OCI-LY7 (cell line): ENCODE measurements at regions not wholly inside any gene's neighbourhood (a gene's known extent, or its start where the extent isn't known, plus 50 kb on each side); places are given as distances from the start of the nearest gene placed in this dataset.

Experiments used
- BruUV-seq: library from RNA; stranded (reverse); fragments of 400-500 nt; replicated peaks from 2 replicates; lab custom pipeline; 2021; lab: Mats Ljungman, UMichigan
- CTCF ChIA-PET: fragments of 300-600 bp; sonication (Branson Sonifier 250); formaldehyde crosslinking; loops from one replicate; lab custom pipeline; 2022; ENCODE audit warnings: antibody characterized with exemption; ENCODE audit not compliant: unreplicated experiment; lab: Charles Lee
- POLR2A ChIA-PET: fragments of 300-600 bp; sonication (Branson Sonifier 250); formaldehyde crosslinking; loops from one replicate; lab custom pipeline; 2022; ENCODE audit warnings: antibody characterized with exemption; lab: Charles Lee
- DNase-seq: peaks from one replicate; pipeline ENCODE4 v3.0.0-alpha.2; 2015; ENCODE audit warnings: low spot score
- H2AFZ ChIP-seq: fragments of 200-600 bp; sonication (generic), shearing (Covaris generic); 2 replicates; pipeline ENCODE4 v1.6.1; 2014; ENCODE audit warnings: mild to moderate bottlenecking, antibody characterized with exemption, low read length, moderate library complexity
- H3K27ac ChIP-seq: fragments of 200-600 bp; sonication (generic); 2 replicates; pipeline ENCODE4 v1.5.1; 2014; ENCODE audit warnings: mixed run types, low read depth, mild to moderate bottlenecking, moderate library complexity, low read length, inconsistent platforms; ENCODE audit not compliant: poor library complexity, severe bottlenecking
- H3K36me3 ChIP-seq: fragments of 200-600 bp; sonication (generic); 2 replicates; pipeline ENCODE4 v1.6.1; 2014; ENCODE audit warnings: mild to moderate bottlenecking, antibody characterized with exemption, low read length, moderate library complexity, mixed read lengths; ENCODE audit not compliant: insufficient read depth
- H3K4me1 ChIP-seq: fragments of 200-600 bp; sonication (generic); 2 replicates; pipeline ENCODE4 v1.5.1; 2014; ENCODE audit warnings: mild to moderate bottlenecking, low read length; ENCODE audit not compliant: insufficient read depth, poor library complexity, severe bottlenecking
- H3K4me2 ChIP-seq: fragments of 200-600 bp; sonication (generic); 2 replicates; pipeline ENCODE4 v1.6.1; 2014; ENCODE audit warnings: mild to moderate bottlenecking, low read length
- H3K4me3 ChIP-seq: fragments of 200-600 bp; sonication (generic); 2 replicates; pipeline ENCODE4 v1.5.1; 2014; ENCODE audit warnings: mild to moderate bottlenecking, low read depth, low read length; ENCODE audit not compliant: poor library complexity, severe bottlenecking
- H3K79me2 ChIP-seq: fragments of 200-600 bp; sonication (generic); 2 replicates; pipeline ENCODE4 v1.6.1; 2016; ENCODE audit warnings: low read depth, mild to moderate bottlenecking, low read length, moderate library complexity, mixed read lengths; ENCODE audit not compliant: insufficient read depth
- H3K9me2 ChIP-seq: fragments of 200-600 bp; sonication (generic); 2 replicates; pipeline ENCODE4 v1.6.1; 2016; ENCODE audit warnings: mild to moderate bottlenecking, low read length, mixed read lengths; ENCODE audit not compliant: insufficient read depth
- H3K9me3 ChIP-seq: fragments of 200-600 bp; sonication (generic); 2 replicates; pipeline ENCODE4 v1.6.1; 2014; ENCODE audit warnings: mild to moderate bottlenecking, mixed run types, low read length, mixed read lengths
- H4K20me1 ChIP-seq: fragments of 200-600 bp; sonication (generic); 2 replicates; pipeline ENCODE4 v1.6.1; 2014; ENCODE audit warnings: mild to moderate bottlenecking, antibody characterized with exemption, low read length, moderate library complexity, mixed read lengths; ENCODE audit not compliant: insufficient read depth
- EZH2phosphoT487 ChIP-seq: fragments of 200-600 bp; sonication (generic); IDR thresholded peaks from 2 replicates; pipeline ENCODE4 v1.6.1; 2018; ENCODE audit warnings: low read depth, borderline replicate concordance, mild to moderate bottlenecking, mixed run types, antibody characterized with exemption, low read length, moderate library complexity, mixed read lengths
- intact Hi-C: fragments of 100-400 bp; cut with micrococcal nuclease; formaldehyde crosslinking; loops from one replicate; pipeline ENCODE4 v1.10.0; 2022; ENCODE audit not compliant: unreplicated experiment
- TF ChIP-seq, protein P1 (sequence below): fragments of 200-600 bp; sonication (generic); conservative IDR thresholded peaks from 2 replicates; pipeline ENCODE4 v1.5.1; 2014; ENCODE audit warnings: mild to moderate bottlenecking, antibody characterized with exemption, low read length, moderate library complexity, mixed read lengths

DNA sequence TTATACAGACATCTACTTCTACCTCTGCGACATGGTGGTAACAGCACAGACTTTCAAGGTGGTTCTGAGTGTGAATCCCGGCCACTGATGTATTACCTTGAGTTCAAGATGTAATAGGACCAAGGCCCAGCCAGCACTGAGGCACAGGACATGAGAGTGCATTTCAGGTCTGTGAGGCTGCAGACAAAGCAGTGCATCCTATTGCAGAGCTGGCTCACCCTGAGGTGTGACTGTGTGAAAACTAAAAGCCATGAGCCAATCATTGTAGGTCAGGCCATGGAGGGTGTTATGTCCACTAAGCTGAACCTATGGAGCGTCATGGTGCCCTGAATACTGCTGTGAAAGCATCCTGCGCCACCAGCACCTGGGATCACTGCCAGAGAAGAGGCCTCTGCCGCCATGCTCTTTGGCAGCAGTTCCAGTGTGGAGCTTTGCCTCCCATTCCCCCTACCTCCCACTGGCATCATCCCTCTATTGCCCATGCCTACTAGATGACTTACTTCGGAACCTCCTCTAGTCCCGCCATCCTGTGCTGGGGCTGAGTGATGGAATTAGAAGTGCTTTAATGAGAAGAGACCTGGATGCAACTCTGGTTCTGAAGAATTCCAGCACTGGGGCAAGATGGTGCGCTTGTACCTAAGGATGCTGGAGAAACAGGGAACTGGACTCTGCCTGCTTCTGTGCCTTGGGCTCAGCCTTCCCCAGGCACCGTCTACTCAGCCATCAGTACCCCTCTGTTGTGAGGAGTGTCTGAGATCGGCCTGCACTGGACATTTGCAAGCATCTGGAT, 112.0 kb upstream of the RMDN2 start:
- CTCF ChIA-PET = no interaction called here

DNA sequence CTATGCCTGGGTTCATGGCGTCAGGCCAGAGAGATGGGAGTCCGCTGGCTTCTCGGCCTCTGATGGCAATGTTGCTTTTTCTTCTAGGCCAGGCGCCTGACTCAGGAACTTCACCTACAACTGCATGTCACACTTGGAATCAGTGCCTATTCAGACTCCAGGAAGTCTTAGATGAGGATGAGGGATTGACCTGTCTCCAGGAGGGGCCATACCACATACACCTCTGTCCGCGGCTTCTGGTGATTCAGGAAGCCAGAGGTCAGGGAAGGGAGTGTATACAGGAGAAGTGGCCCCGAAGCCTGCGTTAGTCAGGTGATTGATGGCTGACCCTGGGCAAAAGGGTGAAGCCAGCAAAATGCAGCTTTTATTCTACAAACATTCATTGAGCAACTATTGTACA, 109.1 kb upstream of the RMDN2 start:
- no peak for DNase-seq
- H3K4me1 ChIP-seq = no peaks in the 10 kb centered on the region
- H3K4me3 ChIP-seq = no peak overlapping the region
- no peaks in the 10 kb centered on the region for H3K79me2 ChIP-seq
- H3K27ac ChIP-seq = no peak overlapping the region
- POLR2A ChIA-PET = no interaction called here
- no peaks in the 10 kb centered on the region for H3K9me2 ChIP-seq
- CTCF ChIA-PET = no interaction called here
- no peaks in the 10 kb centered on the region for H4K20me1 ChIP-seq
- no peak overlapping the region for H2AFZ ChIP-seq
- H3K36me3 ChIP-seq = no peaks in the 10 kb centered on the region
- intact Hi-C loops = no loop called here
- H3K4me2 ChIP-seq = no peak overlapping the region
- TF ChIP-seq, protein P1, sequence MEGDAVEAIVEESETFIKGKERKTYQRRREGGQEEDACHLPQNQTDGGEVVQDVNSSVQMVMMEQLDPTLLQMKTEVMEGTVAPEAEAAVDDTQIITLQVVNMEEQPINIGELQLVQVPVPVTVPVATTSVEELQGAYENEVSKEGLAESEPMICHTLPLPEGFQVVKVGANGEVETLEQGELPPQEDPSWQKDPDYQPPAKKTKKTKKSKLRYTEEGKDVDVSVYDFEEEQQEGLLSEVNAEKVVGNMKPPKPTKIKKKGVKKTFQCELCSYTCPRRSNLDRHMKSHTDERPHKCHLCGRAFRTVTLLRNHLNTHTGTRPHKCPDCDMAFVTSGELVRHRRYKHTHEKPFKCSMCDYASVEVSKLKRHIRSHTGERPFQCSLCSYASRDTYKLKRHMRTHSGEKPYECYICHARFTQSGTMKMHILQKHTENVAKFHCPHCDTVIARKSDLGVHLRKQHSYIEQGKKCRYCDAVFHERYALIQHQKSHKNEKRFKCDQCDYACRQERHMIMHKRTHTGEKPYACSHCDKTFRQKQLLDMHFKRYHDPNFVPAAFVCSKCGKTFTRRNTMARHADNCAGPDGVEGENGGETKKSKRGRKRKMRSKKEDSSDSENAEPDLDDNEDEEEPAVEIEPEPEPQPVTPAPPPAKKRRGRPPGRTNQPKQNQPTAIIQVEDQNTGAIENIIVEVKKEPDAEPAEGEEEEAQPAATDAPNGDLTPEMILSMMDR = no peak
- TF ChIP-seq EZH2phosphoT487 = no peak
- H3K9me3 ChIP-seq = no peaks in the 10 kb centered on the region
- BruUV-seq = no TSS peak

More for the DNA sequence above, 112.0 kb upstream of the RMDN2 start:
- Histone ChIP-seq H3K4me2 (no peak overlapping the region), H4K20me1 (no peaks in the 10 kb centered on the region), H3K4me1 (no peaks in the 10 kb centered on the region), H3K27ac (no peak overlapping the region), H3K4me3 (no peak overlapping the region), H3K9me2 (no peaks in the 10 kb centered on the region), H3K9me3 (no peaks in the 10 kb centered on the region), H3K36me3 (no peaks in the 10 kb centered on the region), H3K79me2 (no peaks in the 10 kb centered on the region), H2AFZ (no peak overlapping the region)
- BruUV-seq = no TSS peak
- POLR2A ChIA-PET = no interaction called here
- DNase-seq = no peak
- intact Hi-C loops = loop anchor here (5.0 kb wide), 1 partner anchor 416 kb away; no protein-coding TSS in a partner anchor
- TF ChIP-seq EZH2phosphoT487 = no peak
- TF ChIP-seq, protein P1 = no peak

DNA sequence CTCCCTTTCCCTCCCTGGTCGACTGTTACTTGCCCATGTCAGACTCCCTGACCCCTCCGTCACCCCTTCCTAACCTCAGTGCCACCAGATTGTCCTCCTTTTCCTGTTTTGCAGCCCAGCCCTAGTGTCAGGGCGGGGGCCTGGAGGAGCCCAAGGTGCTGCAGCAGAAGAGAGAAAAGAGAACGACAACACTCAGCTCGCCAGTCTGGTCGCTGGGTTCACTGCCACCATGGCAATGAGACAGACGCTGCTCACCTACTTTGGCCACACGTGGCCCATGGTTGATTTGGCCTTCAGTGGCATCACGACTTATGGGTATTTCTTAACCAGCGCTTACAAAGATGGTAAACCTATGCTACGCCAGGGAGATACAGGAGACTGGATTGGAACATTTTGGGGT, 108.4 kb upstream of the RMDN2 start:
- no peaks in the 10 kb centered on the region for H4K20me1 ChIP-seq
- H3K79me2 ChIP-seq = no peaks in the 10 kb centered on the region
- H2AFZ ChIP-seq = no peak overlapping the region
- intact Hi-C loops = no loop called here
- DNase-seq = no peak
- no peak overlapping the region for H3K27ac ChIP-seq
- no peaks in the 10 kb centered on the region for H3K4me1 ChIP-seq
- no peak overlapping the region for H3K4me2 ChIP-seq
- no TSS peak for BruUV-seq
- POLR2A ChIA-PET = no interaction called here
- CTCF ChIA-PET = no interaction called here
- H3K4me3 ChIP-seq = no peak overlapping the region
- 0 out of 2 replicates have a peak, but pooled peaks cover 6% of the 10 kb centered on the region for H3K9me3 ChIP-seq
- H3K9me2 ChIP-seq = no peaks in the 10 kb centered on the region
- TF ChIP-seq EZH2phosphoT487 = no peak
- TF ChIP-seq, protein P1 = no peak
- no peaks in the 10 kb centered on the region for H3K36me3 ChIP-seq
